SK-N-SH (cell line): ENCODE measurements at regions not wholly inside any gene's neighbourhood (a gene's known extent, or its start where the extent isn't known, plus 50 kb on each side); places are given as distances from the start of the nearest gene placed in this dataset.
"Not testable (repeated sequence)": the region's sequence is repeated elsewhere in the genome, so short reads cannot be mapped to it uniquely, and the experiment has no call there.

ENCODE experiments used
- CTCF ChIA-PET: fragments of 300-600, 350-600 bp; formaldehyde crosslinking; extraction: SDS; loops from one replicate; lab custom pipeline; 2021; lab: Yijun Ruan, JAX
- POLR2A ChIA-PET: fragments of 350-600 bp; sonication (Branson Sonifier 250); formaldehyde crosslinking; extraction: SDS; loops from one replicate; lab custom pipeline; 2020; ENCODE audit warnings: antibody characterized with exemption, inconsistent platforms; lab: Yijun Ruan, JAX
- DNase-seq: peaks from one replicate; pipeline ENCODE4 v3.0.0; 2012
- H2AFZ ChIP-seq: fragments of 200-600 bp; sonication (generic); 2 replicates; pipeline ENCODE4 v1.8.1; 2016; ENCODE audit warnings: antibody characterized with exemption, mild to moderate bottlenecking, low read depth
- H3F3A ChIP-seq: fragments of 200-600 bp; sonication (generic); replicated peaks from 2 replicates; pipeline ENCODE3; 2016; ENCODE audit warnings: antibody characterized with exemption, mild to moderate bottlenecking; ENCODE audit not compliant: insufficient read depth
- H3K27ac ChIP-seq, 2 experiments: fragments of 200-500 bp in 1 of 2; fragments of 200-600 bp in 1 of 2; sonication (Bioruptor generic) in 1 of 2; sonication (generic), shearing (Covaris generic) in 1 of 2; 2 replicates each; pipeline versions ENCODE4 v1.5.1 to v1.6.1; 2014 to 2016; ENCODE audit warnings: low read depth in 2 of 2, inconsistent platforms in 1 of 2, low read length in 1 of 2, mild to moderate bottlenecking in 1 of 2, mixed read lengths in 1 of 2
- H3K27me3 ChIP-seq: fragments of 200-600 bp; sonication (generic), shearing (Covaris generic); 2 replicates; pipeline ENCODE4 v1.6.1; 2016; ENCODE audit warnings: mixed run types; ENCODE audit not compliant: insufficient read depth
- H3K36me3 ChIP-seq, 2 experiments: fragments of 200-500 bp in 1 of 2; fragments of 200-600 bp in 1 of 2; sonication (Bioruptor generic) in 1 of 2; sonication (generic) in 1 of 2; replicated peaks in 1 of 2; 2 replicates each; pipeline versions ENCODE3 to v1.5.1; 2014 to 2016; ENCODE audit warnings: low read length in 1 of 2, mild to moderate bottlenecking in 1 of 2; ENCODE audit not compliant: insufficient read depth in 2 of 2, control insufficient read depth in 1 of 2
- H3K4me1 ChIP-seq, 2 experiments: fragments of 200-500 bp in 1 of 2; fragments of 200-600 bp in 1 of 2; sonication (Bioruptor generic) in 1 of 2; sonication (generic), shearing (Covaris generic) in 1 of 2; 2 replicates each; pipeline versions ENCODE4 v1.5.1 to v1.6.1; 2014 to 2016; ENCODE audit warnings: low read depth in 1 of 2, low read length in 1 of 2, mixed run types in 1 of 2; ENCODE audit not compliant: insufficient read depth in 2 of 2, control insufficient read depth in 1 of 2
- H3K4me2 ChIP-seq: fragments of 200-600 bp; sonication (generic), shearing (Covaris generic); 2 replicates; pipeline ENCODE4 v1.6.1; 2017; ENCODE audit warnings: mixed run types
- H3K4me3 ChIP-seq, 2 experiments: fragments of 200-500 bp in 1 of 2; fragments of 200-600 bp in 1 of 2; sonication (Bioruptor generic) in 1 of 2; sonication (generic), shearing (Covaris generic) in 1 of 2; 2 replicates each; pipeline versions ENCODE4 v1.5.1 to v1.8.1; 2014 to 2016; ENCODE audit warnings: low read depth in 2 of 2, inconsistent platforms in 1 of 2, low read length in 1 of 2, mild to moderate bottlenecking in 1 of 2, mixed read lengths in 1 of 2, moderate library complexity in 1 of 2
- H3K79me2 ChIP-seq: fragments of 200-600 bp; sonication (generic); 2 replicates; pipeline ENCODE4 v1.8.1; 2017; ENCODE audit warnings: mild to moderate bottlenecking; ENCODE audit not compliant: insufficient read depth
- H3K9ac ChIP-seq: fragments of 200-600 bp; sonication (generic); 2 replicates; pipeline ENCODE4 v1.6.1; 2017; ENCODE audit warnings: mixed run types
- H3K9me2 ChIP-seq: fragments of 200-600 bp; sonication (generic); 2 replicates; pipeline ENCODE4 v1.6.1; 2017; ENCODE audit warnings: mixed run types
- H3K9me3 ChIP-seq: fragments of 200-600 bp; sonication (generic); 2 replicates; pipeline ENCODE4 v1.6.1; 2017; ENCODE audit warnings: mixed run types, mild to moderate bottlenecking, moderate library complexity
- H4K20me1 ChIP-seq: fragments of 200-600 bp; sonication (generic); 2 replicates; pipeline ENCODE4 v1.6.1; 2017; ENCODE audit warnings: mild to moderate bottlenecking, mixed run types; ENCODE audit not compliant: insufficient read depth
- EZH2phosphoT487 ChIP-seq: fragments of 200-600 bp; sonication (generic); IDR thresholded peaks from 2 replicates; pipeline ENCODE4 v1.6.1; 2017; ENCODE audit warnings: low read depth, mixed run types, mild to moderate bottlenecking, antibody characterized with exemption, moderate library complexity, borderline replicate concordance
- FOSL2 ChIP-seq: IDR thresholded peaks from 2 replicates; pipeline ENCODE4 v1.4.0; 2012; ENCODE audit warnings: low read depth, mild to moderate bottlenecking, moderate library complexity, borderline replicate concordance
- FOXM1 ChIP-seq: IDR thresholded peaks from 2 replicates; pipeline ENCODE4 v1.4.0; 2012; ENCODE audit warnings: low read depth, mild to moderate bottlenecking
- NFIC ChIP-seq: IDR thresholded peaks from 2 replicates; pipeline ENCODE4 v1.4.0; 2012; ENCODE audit warnings: borderline replicate concordance
- RFX5 ChIP-seq: IDR thresholded peaks from 2 replicates; pipeline ENCODE4 v1.6.1; 2012; ENCODE audit warnings: mild to moderate bottlenecking, improper control_type of control experiment, low read length
- RXRA ChIP-seq: IDR thresholded peaks from 2 replicates; pipeline ENCODE4 v1.4.0; 2012; ENCODE audit warnings: low read depth, mild to moderate bottlenecking, borderline replicate concordance
- SMC3 ChIP-seq: IDR thresholded peaks from 2 replicates; pipeline ENCODE4 v1.6.1; 2012; ENCODE audit warnings: low read depth, low read length, improper control_type of control experiment
- TAF1 ChIP-seq: IDR thresholded peaks from 2 replicates; pipeline ENCODE4 v1.6.1; 2012; ENCODE audit warnings: low read depth, mild to moderate bottlenecking, low read length, moderate library complexity, borderline replicate concordance
- YY1 ChIP-seq: IDR thresholded peaks from 2 replicates; pipeline ENCODE4 v1.4.0; 2012; ENCODE audit warnings: low read depth, mild to moderate bottlenecking
- WGBS: methylation state at CpG from one replicate; pipeline ENCODE4 v1.1.6; 2017; ENCODE audit warnings: low lambda C conversion rate; 5-methylcytosine and 5-hydroxymethylcytosine counted together
- TF ChIP-seq, protein P1 (sequence below): IDR thresholded peaks from 2 replicates; pipeline ENCODE4 v1.4.0; 2012; ENCODE audit warnings: low read depth, borderline replicate concordance
- TF ChIP-seq, protein P2 (sequence below): fragments of 150-350 bp; IDR thresholded peaks from 2 replicates; pipeline ENCODE4 v1.6.1; 2017; ENCODE audit warnings: antibody characterized with exemption, low read length, low read depth, borderline replicate concordance
- TF ChIP-seq, protein P3 (sequence below): IDR thresholded peaks from 2 replicates; pipeline ENCODE4 v1.6.1; 2012; ENCODE audit warnings: mild to moderate bottlenecking, low read depth, low read length, moderate library complexity
- TF ChIP-seq, protein P4 (sequence below): IDR thresholded peaks from 2 replicates; pipeline ENCODE4 v1.4.0; 2012; ENCODE audit warnings: low read depth, borderline replicate concordance

DNA sequence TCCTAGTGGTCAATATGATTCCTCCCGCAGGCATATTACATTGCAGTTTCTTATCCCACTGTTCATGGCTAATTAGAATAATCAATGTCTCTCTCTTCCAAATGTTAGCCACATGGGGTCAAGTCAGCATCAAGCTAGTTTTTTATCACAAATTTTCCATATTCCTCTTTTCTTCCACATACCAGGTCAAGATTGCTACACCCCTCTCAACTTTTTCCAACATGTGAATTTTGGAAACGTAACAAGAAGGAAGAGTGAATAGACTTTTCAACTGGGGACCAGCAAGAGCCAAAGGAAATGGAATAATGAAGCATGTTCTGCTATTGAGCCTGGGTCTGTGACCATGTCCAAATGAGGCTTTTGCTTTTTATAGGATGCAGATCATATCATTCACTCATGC is 65.1 kb downstream of the SOD2 start:
- H3K4me3 ChIP-seq, result no peak overlapping the region
- H3K27me3 ChIP-seq, result no peaks in the 10 kb centered on the region
- H3K4me1 ChIP-seq, result no peaks in the 10 kb centered on the region
- 65% methylated on average over 2 of the region's 2 CpGs for WGBS
- POLR2A ChIA-PET, result no interaction called here
- CTCF ChIA-PET, result no interaction called here
- no peaks in the 10 kb centered on the region for H3K36me3 ChIP-seq
- H3K9me3 ChIP-seq, result no peaks in the 10 kb centered on the region
- H4K20me1 ChIP-seq, result no peaks in the 10 kb centered on the region
- no peak overlapping the region for H3K27ac ChIP-seq
- H3K79me2 ChIP-seq, result no peaks in the 10 kb centered on the region
- no peaks in the 10 kb centered on the region for H3K9me2 ChIP-seq
- no peaks in the 10 kb centered on the region for H3F3A ChIP-seq
- DNase-seq, result no peak
- no peak overlapping the region for H3K4me2 ChIP-seq
- no peak overlapping the region for H3K9ac ChIP-seq
- no peak overlapping the region for H2AFZ ChIP-seq
- TF ChIP-seq FOSL2 (no peak), FOXM1 (no peak), RFX5 (no peak), TAF1 (no peak), NFIC (no peak), RXRA (no peak), YY1 (no peak), EZH2phosphoT487 (no peak), SMC3 (no peak)
- TF ChIP-seq, protein P1, sequence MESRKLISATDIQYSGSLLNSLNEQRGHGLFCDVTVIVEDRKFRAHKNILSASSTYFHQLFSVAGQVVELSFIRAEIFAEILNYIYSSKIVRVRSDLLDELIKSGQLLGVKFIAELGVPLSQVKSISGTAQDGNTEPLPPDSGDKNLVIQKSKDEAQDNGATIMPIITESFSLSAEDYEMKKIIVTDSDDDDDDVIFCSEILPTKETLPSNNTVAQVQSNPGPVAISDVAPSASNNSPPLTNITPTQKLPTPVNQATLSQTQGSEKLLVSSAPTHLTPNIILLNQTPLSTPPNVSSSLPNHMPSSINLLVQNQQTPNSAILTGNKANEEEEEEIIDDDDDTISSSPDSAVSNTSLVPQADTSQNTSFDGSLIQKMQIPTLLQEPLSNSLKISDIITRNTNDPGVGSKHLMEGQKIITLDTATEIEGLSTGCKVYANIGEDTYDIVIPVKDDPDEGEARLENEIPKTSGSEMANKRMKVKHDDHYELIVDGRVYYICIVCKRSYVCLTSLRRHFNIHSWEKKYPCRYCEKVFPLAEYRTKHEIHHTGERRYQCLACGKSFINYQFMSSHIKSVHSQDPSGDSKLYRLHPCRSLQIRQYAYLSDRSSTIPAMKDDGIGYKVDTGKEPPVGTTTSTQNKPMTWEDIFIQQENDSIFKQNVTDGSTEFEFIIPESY, result no peak
- TF ChIP-seq, protein P2, sequence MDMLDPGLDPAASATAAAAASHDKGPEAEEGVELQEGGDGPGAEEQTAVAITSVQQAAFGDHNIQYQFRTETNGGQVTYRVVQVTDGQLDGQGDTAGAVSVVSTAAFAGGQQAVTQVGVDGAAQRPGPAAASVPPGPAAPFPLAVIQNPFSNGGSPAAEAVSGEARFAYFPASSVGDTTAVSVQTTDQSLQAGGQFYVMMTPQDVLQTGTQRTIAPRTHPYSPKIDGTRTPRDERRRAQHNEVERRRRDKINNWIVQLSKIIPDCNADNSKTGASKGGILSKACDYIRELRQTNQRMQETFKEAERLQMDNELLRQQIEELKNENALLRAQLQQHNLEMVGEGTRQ, result no peak
- TF ChIP-seq, protein P3, sequence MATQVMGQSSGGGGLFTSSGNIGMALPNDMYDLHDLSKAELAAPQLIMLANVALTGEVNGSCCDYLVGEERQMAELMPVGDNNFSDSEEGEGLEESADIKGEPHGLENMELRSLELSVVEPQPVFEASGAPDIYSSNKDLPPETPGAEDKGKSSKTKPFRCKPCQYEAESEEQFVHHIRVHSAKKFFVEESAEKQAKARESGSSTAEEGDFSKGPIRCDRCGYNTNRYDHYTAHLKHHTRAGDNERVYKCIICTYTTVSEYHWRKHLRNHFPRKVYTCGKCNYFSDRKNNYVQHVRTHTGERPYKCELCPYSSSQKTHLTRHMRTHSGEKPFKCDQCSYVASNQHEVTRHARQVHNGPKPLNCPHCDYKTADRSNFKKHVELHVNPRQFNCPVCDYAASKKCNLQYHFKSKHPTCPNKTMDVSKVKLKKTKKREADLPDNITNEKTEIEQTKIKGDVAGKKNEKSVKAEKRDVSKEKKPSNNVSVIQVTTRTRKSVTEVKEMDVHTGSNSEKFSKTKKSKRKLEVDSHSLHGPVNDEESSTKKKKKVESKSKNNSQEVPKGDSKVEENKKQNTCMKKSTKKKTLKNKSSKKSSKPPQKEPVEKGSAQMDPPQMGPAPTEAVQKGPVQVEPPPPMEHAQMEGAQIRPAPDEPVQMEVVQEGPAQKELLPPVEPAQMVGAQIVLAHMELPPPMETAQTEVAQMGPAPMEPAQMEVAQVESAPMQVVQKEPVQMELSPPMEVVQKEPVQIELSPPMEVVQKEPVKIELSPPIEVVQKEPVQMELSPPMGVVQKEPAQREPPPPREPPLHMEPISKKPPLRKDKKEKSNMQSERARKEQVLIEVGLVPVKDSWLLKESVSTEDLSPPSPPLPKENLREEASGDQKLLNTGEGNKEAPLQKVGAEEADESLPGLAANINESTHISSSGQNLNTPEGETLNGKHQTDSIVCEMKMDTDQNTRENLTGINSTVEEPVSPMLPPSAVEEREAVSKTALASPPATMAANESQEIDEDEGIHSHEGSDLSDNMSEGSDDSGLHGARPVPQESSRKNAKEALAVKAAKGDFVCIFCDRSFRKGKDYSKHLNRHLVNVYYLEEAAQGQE, result no peak
- TF ChIP-seq, protein P4, sequence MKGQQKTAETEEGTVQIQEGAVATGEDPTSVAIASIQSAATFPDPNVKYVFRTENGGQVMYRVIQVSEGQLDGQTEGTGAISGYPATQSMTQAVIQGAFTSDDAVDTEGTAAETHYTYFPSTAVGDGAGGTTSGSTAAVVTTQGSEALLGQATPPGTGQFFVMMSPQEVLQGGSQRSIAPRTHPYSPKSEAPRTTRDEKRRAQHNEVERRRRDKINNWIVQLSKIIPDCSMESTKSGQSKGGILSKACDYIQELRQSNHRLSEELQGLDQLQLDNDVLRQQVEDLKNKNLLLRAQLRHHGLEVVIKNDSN, result no peak
- TF ChIP-seq, all 33 proteins: peak for 0

DNA sequence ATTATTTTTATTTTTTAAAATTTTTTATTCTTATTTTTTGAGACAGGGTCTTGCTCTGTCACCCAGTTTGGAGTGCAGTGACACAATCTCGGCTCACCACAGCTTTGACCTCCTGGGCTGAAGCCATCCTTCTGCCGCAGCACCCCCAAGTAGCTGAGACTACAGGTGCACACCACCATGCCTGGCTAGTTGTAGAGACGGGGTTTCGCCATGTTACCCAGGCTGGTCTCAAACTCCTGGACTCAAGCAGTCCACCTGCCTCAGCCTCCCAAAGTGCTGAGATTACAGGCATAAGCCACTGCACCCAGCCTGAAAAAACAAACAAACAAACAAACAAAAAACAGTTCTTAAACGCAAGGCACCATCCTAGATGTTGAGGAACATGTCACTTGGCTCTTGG is 66.5 kb downstream of the SOD2 start:
- H3K9me2 ChIP-seq, DNase-seq, H3K9ac ChIP-seq, H3K79me2 ChIP-seq, H4K20me1 ChIP-seq, H3F3A ChIP-seq, H3K4me3 ChIP-seq, H3K27ac ChIP-seq, POLR2A ChIA-PET, H3K4me2 ChIP-seq, H2AFZ ChIP-seq, H3K36me3 ChIP-seq, H3K9me3 ChIP-seq, H3K27me3 ChIP-seq, H3K4me1 ChIP-seq: not testable (repeated sequence)
- CTCF ChIA-PET, result interaction anchor here (1.3 to 1.9 kb wide), 2 partner anchors 10 to 28 kb away, joined by 3 to 7 read pairs; no protein-coding TSS in a partner anchor
- 53% methylated on average over 5 of the region's 5 CpGs for WGBS
